ENCODE measurements at regions not wholly inside any gene's neighbourhood (a gene's known extent, or its start where the extent isn't known, plus 50 kb on each side); places are given as distances from the start of the nearest gene placed in this dataset.
"Not testable (repeated sequence)": the region's sequence is repeated elsewhere in the genome, so short reads cannot be mapped to it uniquely, and the experiment has no call there.

GRCh38 chr20:29566901-29567635, 1690.4 kb upstream of the DEFB115 start:
- not testable (repeated sequence) for DNase-seq

GRCh38 chr20:29567671-29568070, 1689.8 kb upstream of the DEFB115 start:
- not testable (repeated sequence) for DNase-seq

GRCh38 chr20:29570126-29570525, 1687.3 kb upstream of the DEFB115 start:
- DNase-seq = not testable (repeated sequence)

- not testable (repeated sequence) for DNase-seq
These were observed 1667.9 kb upstream of the DEFB115 start for GRCh38 chr20:29589530-29589929.

- DNase-seq = not testable (repeated sequence)
These were observed 1653.3 kb upstream of the DEFB115 start for GRCh38 chr20:29604163-29604562.

- not testable (repeated sequence) for DNase-seq
These were observed 1651.3 kb upstream of the DEFB115 start for GRCh38 chr20:29606171-29606570.

GRCh38 chr20:29629395-29629794, 1628.1 kb upstream of the DEFB115 start:
- DNase-seq = not testable (repeated sequence)
